NAMALWA (cell line): ENCODE measurements at regions not wholly inside any gene's neighbourhood (a gene's known extent, or its start where the extent isn't known, plus 50 kb on each side); places are given as distances from the start of the nearest gene placed in this dataset.

Experiments used
- DNase-seq: peaks from one replicate; pipeline ENCODE4 v3.0.0-alpha.2; 2015; ENCODE audit warnings: low spot score

DNA sequence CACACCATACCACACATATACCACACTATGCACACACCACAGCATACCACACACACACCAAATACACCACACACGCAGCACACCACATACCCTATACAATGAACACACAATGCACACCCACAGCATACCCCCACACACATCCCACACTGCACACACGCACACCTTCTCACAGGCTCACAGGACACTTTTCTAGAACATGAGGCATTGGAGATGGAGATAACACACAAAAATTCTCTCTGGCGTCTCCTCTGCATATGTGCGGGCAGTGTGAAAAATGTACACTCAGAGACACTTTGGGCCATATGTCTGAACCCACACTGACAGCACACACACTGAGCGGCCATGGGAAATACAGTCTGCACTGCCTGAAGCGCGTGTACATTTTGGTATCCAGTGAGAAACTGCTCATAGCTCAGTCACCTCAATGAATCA is 278.1 kb downstream of the GADD45G start:
- DNase-seq: no peak

DNA sequence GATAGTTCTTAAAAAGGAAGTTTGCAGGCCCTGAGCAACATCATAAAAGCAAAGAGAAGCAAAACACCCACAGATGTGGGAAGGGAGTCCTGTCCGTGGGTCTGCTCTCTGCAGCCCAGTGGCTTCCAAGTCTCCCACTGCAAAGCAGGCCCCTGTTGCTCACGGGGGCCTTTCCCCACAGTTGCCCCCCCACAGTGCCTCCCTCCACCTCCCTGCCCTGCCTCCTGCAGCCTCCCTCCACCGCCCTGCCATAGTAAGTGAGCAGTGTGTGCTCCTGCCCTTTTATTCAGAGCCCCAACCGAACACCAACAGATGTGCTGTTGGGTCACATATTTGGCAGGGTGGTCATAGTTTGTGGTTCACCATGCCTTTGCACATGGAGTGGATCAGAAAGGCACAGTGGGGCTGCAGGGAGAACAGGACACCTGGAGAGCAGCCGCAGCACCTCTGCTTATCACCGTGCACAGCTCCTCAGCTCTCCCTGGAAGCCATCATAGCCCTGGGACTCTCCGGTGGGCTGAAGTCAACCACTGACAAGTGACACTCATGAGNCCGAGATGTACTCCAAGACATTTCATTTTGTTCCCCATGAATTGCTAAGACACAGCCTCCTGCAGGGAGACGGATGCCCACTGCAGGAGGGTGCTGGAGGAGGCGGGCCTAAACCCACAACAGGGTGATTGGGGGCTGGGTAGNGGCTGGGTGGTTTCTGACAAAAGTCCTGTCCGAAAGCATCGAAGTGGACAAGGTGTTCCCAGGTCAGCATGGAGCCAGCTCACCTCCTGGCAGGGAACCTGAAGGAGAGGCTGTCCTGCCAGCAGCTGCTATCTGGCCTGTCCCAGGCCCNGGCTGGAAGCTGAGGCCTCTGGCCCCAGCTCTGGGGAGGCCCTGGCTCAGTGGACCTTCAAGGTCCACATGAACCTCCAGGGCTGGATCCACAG is 278.9 kb downstream of the GADD45G start:
- no peak for DNase-seq

DNA sequence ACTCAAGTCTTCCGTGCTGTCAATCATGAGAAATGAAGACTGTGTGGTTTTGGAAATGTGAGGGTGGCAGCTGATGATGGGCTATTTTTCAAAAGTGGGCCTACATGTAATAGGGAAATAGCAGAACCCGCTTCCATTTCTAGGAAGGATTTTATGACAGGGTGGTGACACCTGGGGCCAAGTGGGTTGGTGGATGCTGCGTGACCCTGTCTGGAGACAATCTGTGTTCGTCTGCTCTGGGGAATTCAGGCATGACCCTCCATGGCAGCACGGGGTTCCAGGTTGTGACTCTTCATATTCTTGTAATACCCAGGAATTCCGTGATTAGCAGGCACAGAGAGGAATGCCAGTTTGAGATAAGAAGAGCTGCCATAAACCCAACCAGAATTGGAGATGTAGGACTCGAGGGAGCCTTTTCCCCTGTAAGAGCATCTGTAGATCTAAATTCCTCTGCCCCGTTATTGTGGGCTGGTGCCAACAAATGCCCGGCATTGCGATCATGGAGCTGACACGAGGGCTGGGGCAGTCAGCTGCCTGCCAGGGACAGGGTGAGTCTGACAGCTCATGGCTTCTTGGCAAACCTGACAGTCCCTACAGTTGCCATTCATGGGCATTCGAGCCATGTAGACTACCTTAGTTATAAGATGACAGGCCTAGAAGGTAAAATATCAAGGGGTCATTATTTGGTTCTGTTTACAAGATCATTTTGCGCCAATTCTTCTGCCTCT is 279.7 kb downstream of the GADD45G start:
- DNase-seq: no peak

DNA sequence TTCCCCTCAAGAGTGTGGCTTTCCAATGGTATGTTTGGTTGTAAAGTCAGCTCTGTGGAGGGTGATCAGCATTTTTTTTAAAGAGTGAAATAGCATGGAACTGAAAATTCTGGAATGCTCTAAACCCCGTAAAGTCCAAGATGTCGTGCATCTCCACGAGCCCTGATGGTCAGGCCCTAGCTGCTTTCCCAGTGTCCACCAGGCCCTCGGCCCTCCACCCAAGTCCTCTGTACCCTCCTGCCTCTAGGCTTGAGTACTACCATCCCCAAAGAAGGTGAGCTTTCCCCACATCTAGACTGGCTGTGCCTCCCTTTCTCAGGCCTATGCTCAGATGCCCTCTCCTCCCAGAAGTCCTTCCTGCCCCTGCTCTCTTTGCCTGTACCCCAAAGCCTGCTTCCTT is 280.3 kb downstream of the GADD45G start:
- DNase-seq: no peak

DNA sequence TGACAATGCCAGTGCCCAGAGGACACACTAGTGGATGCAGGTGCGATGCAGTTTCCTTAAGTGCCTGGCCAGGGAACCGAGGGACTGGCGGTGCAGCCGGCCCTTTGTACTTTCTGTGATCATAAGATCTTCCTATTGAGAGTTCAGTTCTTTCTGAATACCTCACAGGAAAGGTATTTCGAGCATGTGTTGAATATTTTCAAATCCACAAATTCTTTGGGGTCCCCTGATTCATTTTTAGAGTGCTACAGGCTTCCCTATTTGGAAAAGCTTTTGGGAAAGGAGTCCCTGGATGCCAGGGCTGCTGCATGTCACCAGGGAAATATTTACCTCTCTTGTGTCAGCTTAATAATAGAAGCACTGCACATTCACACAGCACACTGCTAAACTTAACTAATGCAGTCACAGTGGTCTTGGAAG is 281.5 kb downstream of the GADD45G start:
- DNase-seq: no peak

DNA sequence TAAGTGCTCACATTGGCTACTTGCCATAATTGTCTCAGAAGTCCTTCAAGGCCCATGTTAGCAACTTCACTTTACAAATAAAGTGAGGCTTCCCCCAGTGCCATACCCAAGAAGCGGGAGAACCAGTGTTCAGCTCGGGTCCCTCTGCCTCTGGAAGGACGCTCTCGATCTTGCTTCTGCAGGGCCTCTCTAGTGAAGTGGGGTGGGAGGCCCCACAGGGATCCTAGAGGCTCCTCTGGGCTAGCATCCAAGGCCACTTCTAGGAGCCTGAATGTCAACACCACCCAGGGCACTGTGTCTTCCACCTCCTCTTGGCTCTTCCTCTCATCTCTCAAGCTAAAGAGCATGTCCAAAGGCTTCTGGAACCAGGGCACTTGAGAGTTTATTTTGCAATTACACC is 282.5 kb downstream of the GADD45G start:
- DNase-seq: no peak

GRCh38 chr9:89888233-89888632 is 283.4 kb downstream of the GADD45G start:
- no peak for DNase-seq

DNA sequence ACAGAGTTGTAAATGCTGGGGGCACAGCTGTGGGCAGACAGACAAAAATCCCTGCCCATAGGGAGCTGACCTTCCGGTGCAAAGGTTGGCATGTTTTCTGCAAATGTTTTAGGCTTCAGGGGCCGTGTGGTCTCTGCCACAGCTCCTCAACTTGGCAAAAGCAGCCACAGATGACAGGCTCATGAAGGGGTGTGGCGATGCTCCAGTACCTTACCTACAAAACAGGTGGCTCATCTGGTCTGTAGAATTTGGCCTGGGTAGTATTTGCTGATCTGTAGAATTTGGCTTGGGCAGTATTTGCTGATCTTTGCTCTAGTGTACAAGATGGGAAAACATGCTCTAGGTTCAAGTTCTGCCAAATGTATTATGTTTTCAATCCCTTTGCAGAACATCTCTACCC is 283.9 kb downstream of the GADD45G start:
- DNase-seq: no peak

- no peak for DNase-seq
Measured at GRCh38 chr9:89889865-89890264, 285.1 kb downstream of the GADD45G start.

DNA sequence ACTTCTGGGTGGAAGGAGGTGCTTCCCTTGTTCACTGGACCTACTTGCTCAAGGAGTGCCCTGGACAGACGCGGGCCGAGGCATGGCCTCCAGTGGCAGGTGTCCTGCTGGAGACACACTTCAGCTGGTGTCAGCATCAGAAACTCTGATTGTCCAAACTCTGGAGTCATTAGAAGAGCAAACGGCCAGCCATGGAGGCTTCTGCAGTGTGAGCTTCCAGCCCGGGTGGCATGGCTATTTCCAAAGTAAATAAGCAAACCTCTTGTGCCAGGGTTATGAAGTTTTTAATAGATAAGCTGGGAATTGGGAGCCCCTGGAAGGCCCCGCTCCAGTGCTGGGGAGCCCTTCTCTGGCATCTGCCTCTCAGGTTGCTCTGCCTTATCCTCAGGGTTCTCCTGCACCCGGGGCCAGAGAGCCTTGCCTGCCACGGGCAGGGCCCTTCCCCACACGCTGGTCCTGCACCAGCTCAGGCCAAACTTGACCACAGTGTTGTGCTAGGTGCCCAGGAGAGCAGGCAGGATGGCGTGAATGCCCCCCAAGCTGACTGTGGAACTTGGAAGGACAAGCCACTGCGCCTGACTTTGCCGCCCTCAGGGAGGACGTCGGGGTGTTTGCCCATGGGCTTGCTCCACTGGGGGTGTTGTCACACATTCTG is 285.6 kb downstream of the GADD45G start:
- DNase-seq: no peak

GRCh38 chr9:89891221-89891590 is 286.4 kb downstream of the GADD45G start:
- DNase-seq: no peak

DNA sequence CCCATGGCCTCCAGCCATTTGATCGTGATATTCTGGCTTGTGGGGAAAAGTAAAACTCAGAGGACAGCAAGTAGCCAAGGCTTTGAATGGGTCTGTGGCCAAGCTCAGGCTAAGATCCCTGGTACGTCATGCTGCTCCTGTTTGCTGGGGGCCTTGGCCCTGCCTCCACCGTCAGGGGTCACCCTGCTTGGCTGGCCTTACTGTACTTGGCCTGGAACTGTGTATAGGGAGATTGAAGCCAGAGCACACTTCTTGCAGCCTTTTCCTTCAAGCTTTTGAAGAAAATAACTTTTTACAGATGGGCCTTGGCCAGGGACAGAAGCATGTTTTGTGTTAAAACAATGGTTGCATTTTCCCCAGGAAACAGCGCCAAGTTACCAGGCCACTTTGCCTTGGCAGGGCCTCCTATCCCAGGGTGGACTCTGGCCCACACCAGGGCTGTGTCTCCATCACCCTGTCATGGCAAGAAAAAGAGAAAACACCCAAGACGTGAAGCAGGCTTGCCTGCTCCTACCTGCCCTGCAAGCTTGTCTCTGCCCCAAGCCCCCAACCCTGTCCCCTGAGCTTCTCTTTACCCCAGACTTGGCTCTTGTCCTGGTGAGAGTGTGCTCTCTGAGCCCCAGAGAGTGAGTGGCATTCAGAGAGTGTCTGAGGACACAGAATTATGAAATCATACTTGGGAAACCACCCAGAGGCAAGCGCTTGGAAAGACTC is 286.9 kb downstream of the GADD45G start:
- DNase-seq: no peak

DNA sequence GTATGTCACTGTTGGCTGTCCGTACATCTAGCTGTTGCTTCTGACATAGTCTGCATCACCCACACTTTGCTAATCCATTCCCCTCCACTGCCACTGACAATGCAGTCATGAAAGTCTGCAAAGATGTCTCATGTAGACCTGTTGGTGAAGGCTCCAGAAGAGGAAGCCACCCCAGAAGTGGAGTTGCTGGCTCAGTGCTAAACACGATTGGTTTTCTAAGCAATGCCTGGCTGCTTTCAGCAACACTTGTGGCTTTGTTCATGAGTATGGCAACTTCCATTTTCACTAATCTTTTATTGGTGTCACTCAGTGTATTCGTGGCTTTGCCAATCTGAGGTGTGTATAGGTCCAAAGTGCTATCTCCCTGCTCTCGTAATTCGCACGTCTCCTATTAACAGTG is 288.1 kb downstream of the GADD45G start:
- no peak for DNase-seq

GRCh38 chr9:89893886-89894285 is 289.1 kb downstream of the GADD45G start:
- no peak for DNase-seq

GRCh38 chr9:89896806-89897340 is 292.1 kb downstream of the GADD45G start:
- DNase-seq: no peak

DNA sequence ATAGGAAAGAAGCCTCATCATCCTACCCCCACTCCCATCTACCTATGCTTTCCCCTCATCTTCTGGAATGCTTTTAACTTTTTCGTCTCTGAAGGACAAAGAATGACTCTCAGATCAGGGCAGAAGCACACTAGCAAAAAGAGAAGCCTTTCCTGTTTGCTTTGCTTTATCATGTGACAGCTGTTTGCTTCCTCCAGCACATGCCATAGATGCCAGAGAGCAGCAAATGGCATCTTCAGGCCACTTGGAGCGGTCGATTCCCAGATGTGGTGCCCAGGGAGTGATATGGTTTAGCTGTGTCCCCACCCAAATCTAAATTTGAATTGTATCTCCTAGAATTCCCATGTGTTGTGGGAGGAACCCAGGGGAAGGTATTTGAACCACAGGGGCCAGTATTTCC is 294.8 kb downstream of the GADD45G start:
- DNase-seq: no peak

GRCh38 chr9:89901920-89902319 is 297.1 kb downstream of the GADD45G start:
- DNase-seq: no peak

DNA sequence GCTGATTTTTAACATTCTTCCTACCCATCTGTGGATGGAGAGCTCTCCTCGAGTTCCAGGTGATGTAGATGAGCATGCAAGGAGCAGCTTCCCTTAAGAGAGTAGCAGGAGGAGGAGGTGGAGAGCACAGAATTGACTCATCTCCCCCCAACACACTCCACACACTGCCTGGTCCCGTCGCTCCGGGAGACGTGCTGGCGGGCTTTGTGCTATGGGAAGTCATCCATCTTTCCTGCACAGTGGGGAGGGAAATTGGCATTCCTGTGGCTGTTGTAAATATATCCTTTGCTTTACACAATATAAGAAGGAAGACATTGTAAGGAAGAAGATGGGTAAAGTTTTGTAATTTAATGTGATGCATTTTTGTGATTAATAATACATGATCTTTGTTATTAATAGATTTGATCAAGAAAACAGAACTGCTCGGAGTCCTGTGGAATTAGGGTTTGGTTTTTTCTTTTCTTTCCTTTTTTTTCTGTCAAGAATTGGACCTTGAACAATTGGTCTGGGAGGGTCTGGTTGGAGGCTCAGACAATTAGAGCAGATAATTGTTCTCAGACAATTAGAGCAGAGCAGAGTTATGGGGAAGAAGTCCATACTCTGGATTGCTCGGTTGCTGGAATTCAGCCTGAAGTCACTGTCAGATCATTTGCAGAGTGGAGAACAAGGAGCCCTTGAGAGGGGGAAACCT is 297.8 kb downstream of the GADD45G start:
- no peak for DNase-seq

DNA sequence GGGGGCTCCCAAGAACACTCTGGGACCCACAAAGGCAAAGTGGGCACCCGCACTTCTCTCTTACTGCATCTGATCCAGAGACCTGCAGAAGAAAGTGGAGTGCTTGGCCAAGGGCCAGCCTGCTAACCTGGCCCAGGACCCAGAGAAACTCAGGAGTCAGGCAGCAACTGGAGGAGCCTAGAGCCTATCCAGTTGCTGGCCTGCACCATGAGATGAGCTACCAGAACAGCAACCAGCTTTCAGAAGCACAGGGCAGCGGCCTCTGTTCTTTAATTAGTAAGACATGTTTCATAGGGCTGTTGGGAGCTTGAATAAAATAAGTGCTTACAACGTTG is 298.3 kb downstream of the GADD45G start:
- no peak for DNase-seq

DNA sequence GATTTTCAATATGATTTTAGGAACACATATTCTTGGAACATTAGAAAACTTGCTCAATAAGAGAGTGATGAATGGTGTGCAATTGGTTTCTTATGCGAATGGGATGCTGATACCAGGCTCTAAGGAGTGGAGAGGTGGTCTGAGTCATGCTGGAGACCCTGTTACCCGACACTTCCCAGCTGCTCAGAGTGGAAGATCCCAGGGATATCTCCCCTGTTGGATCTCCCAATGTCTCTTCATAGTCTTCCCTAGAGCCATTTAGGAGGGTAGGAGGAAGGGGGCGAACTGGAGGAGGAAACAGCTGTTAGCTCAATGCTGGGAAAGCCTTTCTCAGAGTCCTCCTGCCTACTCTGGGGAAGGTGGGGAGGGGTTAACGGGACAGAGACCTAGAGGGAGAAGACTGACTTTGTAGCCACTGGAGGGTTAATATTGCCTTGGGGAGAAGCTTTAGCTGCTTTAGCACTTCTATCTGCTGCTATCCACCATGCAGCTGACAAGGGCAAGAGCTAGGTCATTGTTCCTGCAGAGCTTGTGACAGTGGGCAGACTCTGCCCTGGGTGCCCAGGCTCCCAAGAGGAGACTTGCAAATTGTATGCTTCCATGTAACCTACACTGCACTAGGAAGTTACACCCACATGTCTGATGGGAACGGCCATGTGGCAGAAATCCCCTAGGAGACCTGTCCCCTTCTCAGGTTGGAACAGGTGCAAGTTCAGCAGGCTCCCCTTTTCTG is 301.0 kb downstream of the GADD45G start:
- no peak for DNase-seq
